Gastroesophageal sphincter (tissue), 3 donors: ENCODE measurements at regions not wholly inside any gene's neighbourhood (a gene's known extent, or its start where the extent isn't known, plus 50 kb on each side); places are given as distances from the start of the nearest gene placed in this dataset.

ENCODE experiments used
- CTCF ChIP-seq, 4 experiments: fragments of 200-600 bp in 2 of 4; fragments of 450-650 bp in 2 of 4; sonication (generic) in 1 of 4; IDR thresholded peaks; one replicate each; pipeline ENCODE4 v1.5.1; 2017 to 2019; ENCODE audit warnings: antibody characterized with exemption in 4 of 4, mild to moderate bottlenecking in 2 of 4, moderate library complexity in 2 of 4
- POLR2A ChIP-seq, 2 donors: fragments of 450-650 bp; IDR thresholded peaks; one replicate each; pipeline ENCODE4 v1.6.1; 2017; ENCODE audit warnings: antibody characterized with exemption in 2 of 2, mild to moderate bottlenecking in 2 of 2, moderate library complexity in 1 of 2
- POLR2AphosphoS5 ChIP-seq: sonication (generic); formaldehyde crosslinking; IDR thresholded peaks from one replicate; pipeline ENCODE4 v1.6.1; 2017; ENCODE audit warnings: antibody characterized with exemption

GRCh38 chr3:41117398-41117870, 81.9 kb upstream of the CTNNB1 start:
- no peak for TF ChIP-seq POLR2A (IDR thresholded peaks at IDR 0.05)
- TF ChIP-seq POLR2AphosphoS5 = no peak
- no peak for TF ChIP-seq CTCF (IDR thresholded peaks at IDR 0.05)
